GM19397 (cell line): ENCODE measurements at regions not wholly inside any gene's neighbourhood (a gene's known extent, or its start where the extent isn't known, plus 50 kb on each side); places are given as distances from the start of the nearest gene placed in this dataset.
"Not testable (repeated sequence)": the region's sequence is repeated elsewhere in the genome, so short reads cannot be mapped to it uniquely, and the experiment has no call there.

Experiments used
- ATAC-seq: cut with Tn5 transposase; IDR thresholded peaks from one replicate; pipeline ENCODE4 v1.9.1; 2021; ENCODE audit warnings: mild to moderate bottlenecking, moderate library complexity; ENCODE audit not compliant: unreplicated experiment

- ATAC-seq, result no peak
Observed at GRCh38 chr18:39618265-39619003, 2052.8 kb upstream of the CELF4 start.

GRCh38 chr18:39611381-39612100 lies 2045.9 kb upstream of the CELF4 start:
- no peak for ATAC-seq

- ATAC-seq, result no peak
Observed at GRCh38 chr18:39607034-39607433, 2041.4 kb upstream of the CELF4 start.

- ATAC-seq, result no peak
Observed at GRCh38 chr18:39604836-39605235, 2039.2 kb upstream of the CELF4 start.

GRCh38 chr18:39602131-39602530 lies 2036.5 kb upstream of the CELF4 start:
- ATAC-seq, result no peak

- ATAC-seq, result no peak
Observed at GRCh38 chr18:39600894-39601293, 2035.3 kb upstream of the CELF4 start.

- no peak for ATAC-seq
Observed at GRCh38 chr18:39599251-39599650, 2033.7 kb upstream of the CELF4 start.

GRCh38 chr18:39596891-39597290 lies 2031.3 kb upstream of the CELF4 start:
- no peak for ATAC-seq

- no peak for ATAC-seq
Observed at GRCh38 chr18:39596221-39596620, 2030.6 kb upstream of the CELF4 start.

GRCh38 chr18:39594206-39594605 lies 2028.6 kb upstream of the CELF4 start:
- ATAC-seq, result no peak

GRCh38 chr18:39591649-39592048 lies 2026.1 kb upstream of the CELF4 start:
- no peak for ATAC-seq

- ATAC-seq, result no peak
Observed at GRCh38 chr18:39589496-39589895, 2023.9 kb upstream of the CELF4 start.

GRCh38 chr18:39587586-39587985 lies 2022.0 kb upstream of the CELF4 start:
- ATAC-seq, result no peak

- ATAC-seq, result no peak
Observed at GRCh38 chr18:39586741-39587140, 2021.1 kb upstream of the CELF4 start.

- no peak for ATAC-seq
Observed at GRCh38 chr18:39574897-39575296, 2009.3 kb upstream of the CELF4 start.

- ATAC-seq, result no peak
Observed at GRCh38 chr18:39571511-39571910, 2005.9 kb upstream of the CELF4 start.

- ATAC-seq, result not testable (repeated sequence)
Observed at GRCh38 chr18:39565551-39566230, 2000.1 kb upstream of the CELF4 start.

GRCh38 chr18:39564716-39565115 lies 1999.1 kb upstream of the CELF4 start:
- no peak for ATAC-seq

GRCh38 chr18:39561126-39561525 lies 1995.5 kb upstream of the CELF4 start:
- no peak for ATAC-seq

- ATAC-seq, result no peak
Observed at GRCh38 chr18:39558658-39559057, 1993.1 kb upstream of the CELF4 start.

GRCh38 chr18:39555496-39555895 lies 1989.9 kb upstream of the CELF4 start:
- ATAC-seq, result no peak

- no peak for ATAC-seq
Observed at GRCh38 chr18:39550701-39551100, 1985.1 kb upstream of the CELF4 start.
